ENCODE measurements at regions not wholly inside any gene's neighbourhood (a gene's known extent, or its start where the extent isn't known, plus 50 kb on each side); places are given as distances from the start of the nearest gene placed in this dataset.

DNA sequence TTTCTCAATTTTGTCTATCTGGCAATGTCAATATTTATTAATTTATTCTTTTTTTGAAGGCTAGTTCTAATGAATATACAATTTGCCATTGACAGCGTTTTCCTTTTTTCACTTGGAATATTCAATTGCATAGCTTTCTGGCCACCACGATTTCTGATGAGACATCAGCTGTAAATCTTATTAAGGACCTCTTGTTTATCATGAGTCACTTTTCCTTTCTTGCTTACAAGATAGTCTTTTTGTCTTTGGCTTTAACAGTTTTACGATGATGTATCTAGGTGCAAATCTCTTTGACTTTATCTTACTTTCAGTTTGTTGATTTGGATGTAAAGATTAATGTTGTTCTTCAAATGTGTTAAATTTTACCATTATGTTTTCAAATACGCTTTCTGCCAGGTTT lies 991.6 kb upstream of the SLC10A2 start:
- DNase-seq, result no peak

DNA sequence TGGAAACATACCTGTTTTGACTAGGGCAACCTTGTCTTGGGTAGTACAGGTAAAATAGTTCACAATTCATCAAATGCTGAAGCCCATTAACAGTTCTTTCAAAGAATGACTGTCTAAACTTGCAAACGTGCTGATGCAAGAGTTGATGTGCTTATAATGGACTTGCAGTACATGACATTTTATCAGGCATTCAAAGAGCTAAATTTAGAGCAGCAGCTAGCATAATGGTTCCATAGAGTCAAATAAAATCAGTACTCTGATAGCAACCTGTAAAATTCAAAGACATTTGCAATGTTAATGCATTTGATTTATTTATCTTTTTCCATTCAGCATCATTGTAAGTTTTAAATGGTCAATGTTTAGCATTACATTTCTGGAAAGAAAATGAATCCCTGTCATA lies 979.7 kb upstream of the SLC10A2 start:
- DNase-seq, result no peak

DNA sequence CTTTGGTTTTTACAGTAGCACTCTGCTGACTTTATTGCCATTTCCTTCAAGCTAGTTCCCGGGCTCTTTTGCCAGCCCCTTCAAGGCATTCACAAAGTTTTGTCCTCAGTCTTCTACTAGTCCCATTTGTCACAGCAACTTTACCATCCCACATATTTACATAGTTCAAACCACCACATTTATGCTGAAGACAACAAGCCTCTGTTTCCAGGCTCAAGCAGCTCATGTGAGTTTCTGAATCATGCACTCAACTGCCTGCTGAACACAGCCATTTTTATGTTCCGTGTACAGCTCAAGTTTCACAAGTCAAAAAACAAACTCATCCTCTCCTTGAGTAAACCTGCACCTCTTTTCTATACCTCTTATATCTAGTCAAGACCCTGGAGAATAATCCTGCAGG lies 977.0 kb upstream of the SLC10A2 start:
- DNase-seq, result no peak

DNA sequence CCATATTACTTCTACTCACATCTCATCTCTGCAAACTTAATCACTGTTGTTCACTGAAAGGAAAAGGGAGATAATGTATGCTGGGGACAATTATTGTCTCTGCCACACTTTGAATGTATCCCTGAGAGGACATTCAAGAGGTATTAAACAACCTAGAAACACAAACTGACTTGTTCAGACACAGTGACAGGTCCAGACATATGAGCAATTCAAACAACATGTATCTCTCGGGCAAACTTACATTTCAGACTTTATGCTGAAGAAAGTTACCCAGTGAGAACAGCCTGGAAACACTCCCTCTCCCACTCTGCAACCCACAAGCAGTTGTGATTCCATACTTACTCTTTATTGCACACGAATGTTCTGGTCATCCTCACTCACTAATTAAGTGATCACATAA lies 968.7 kb upstream of the SLC10A2 start:
- DNase-seq, result no peak

DNA sequence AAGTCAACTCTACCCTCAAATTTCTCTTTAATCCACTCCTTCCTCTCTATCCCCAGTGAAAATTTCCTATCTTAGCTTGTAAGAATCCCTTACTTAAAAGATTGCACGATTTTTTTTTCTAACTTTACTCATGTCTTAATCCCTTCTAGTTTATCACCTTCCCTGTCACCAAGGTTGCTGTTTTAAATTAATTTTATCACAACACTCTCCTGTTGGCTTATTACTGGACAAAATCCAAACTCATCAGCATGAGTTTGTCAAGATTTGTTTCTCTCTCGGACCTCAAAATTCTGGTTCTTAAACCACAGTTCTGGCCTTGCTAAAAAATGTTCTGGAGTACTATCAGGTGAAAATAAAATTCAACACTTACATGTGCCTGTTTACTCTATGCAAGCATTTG lies 959.1 kb upstream of the SLC10A2 start:
- DNase-seq, result no peak

DNA sequence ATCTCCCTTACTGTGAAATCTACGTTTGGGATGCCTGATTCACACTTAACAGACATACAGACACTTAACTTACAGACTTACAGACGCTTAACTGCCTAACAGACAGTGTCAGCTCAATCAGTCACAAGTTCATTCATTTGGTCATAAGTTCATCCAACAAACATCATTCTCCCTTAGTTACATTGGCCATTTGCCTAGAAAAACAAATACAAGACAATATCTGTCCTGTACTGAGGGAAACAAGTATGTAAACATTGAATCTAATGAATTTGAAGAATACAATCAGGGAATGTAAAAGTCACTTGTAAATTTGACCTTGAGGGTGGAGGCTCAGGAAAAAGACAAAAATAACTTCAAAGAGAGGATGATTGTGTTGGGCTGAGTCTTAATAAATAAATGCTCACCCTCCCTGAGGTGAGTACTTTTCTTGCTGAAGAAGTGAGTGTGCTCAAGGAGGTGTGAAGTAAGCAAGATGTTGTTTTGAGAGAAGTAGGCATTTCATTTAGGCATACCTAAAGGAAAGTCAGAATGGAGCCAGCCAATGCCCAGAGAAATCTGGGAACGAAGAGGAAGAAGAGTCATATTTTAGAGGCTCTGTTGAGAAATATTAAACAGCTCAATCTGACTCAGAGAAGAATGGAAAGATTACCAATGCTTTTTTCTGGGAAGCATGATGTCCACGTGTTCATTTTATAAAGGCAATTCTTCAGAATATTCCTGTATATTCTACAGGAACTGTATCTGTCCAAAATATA lies 958.4 kb upstream of the SLC10A2 start:
- DNase-seq, result no peak

DNA sequence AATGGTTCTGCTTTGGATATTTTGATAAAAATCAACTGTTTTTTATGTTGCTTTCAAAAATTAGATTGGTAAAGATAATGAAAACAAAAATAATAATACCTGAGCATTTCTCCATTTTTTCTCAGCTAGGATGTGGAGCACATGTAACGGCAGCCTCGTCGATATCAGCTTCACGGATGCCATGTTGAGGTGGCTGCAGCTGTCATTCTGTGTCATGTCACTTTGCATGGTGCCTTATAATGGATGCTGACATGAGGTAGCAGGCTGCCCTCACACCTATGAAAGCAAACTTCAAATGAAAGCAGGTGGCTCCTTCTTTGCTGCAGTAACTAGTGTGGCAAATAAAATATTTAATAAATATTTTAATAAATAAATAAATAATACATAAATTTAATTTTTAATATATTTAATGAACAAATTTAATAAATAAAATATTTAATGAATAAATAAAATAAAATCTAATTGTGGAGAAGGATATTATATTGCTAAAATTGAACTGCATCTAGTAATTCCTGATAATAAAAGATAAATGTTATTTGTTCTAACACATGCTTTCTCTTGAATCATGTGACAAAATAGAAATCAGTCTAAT lies 955.7 kb upstream of the SLC10A2 start:
- no peak for DNase-seq

DNA sequence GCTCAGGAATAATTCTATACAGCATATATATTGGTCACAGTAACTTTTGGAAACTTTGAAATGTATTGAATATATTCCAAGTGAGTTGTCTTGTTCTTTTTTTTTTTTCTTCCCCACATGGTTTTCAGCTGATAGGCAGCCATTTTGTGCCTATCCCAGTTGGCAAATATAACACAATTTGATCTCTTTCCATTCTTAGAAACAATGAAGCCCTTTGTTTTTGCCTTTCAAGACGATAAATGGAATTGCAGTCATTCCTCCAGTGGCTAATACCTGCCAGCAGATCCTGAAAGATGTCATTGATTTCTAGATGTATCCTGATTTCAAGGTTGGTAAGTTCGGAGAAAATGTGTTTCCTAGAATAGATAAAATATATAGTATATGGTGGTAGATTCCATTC lies 951.1 kb upstream of the SLC10A2 start:
- no peak for DNase-seq

DNA sequence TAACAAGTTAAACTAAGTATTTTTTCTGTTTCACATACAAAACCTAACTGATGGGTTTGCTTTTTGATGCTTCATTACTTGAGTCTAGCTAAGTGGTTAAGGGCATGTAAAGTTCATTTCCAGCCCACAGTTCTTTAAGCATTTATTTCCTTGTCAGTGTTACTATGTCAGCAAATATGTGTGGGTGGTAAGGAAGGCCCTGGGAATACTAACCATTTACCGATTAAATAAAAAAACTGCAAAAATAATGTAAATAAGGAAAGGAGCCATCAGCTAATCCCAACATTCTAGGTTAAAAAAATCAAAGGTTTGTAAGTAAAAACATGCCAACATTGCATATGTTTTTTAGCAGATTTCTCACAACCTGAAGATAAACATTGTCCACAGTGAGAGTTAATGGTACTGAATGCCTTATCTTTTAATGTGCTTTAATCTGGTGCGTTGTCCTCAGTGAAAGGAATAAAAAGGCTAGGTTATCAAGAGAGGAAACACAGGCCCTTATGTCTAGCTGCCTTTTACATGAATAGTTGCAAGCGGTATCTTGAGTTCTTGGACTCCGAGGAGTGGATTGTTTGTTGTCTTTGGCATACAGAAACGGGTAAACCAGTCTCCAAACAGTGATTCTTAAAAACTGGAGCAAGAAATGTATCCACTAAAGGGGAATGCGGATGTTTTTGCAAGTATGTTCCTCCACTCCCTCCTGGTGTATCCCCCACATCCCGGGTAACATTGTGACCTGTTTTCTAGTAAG lies 949.6 kb upstream of the SLC10A2 start:
- DNase-seq, result no peak

DNA sequence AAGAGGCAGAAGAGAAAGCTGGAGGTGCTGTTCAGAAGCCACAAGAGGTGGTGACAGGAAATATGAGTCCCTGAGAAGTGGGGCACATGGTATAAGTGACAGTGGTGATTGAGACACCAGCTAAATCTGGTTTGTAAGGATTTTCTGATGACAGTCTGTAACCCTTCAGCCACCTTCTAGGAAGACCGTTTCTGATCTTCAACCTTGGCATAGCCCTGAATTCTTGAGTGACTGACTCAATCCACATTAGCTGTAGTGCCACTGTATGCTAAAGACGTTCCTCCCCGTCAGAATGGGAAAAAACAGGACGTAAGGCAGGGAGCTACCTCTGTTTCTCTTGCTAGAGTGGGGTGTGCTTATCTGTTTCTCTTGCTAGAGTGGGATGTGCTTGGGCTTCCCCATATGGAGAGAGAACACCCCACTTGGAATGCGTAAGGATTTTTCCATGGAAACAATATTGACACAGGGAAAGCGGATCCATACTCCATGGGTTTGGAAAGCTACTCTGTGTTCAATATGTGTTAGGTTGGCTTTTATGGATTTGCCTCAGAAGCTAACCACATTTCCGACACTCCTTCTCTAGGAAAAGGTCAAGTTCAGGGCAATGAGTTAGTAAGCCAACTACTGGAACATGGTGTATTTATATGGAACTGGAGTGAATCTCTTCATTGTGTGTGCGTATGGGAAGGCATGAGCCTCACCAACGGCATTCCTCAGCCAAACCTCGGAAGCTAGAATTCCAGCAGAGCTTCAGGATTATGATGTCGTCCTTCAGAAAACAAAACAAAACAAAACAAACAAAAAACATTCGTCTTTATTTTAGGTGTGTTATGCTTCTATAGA lies 948.8 kb upstream of the SLC10A2 start:
- DNase-seq, result no peak

DNA sequence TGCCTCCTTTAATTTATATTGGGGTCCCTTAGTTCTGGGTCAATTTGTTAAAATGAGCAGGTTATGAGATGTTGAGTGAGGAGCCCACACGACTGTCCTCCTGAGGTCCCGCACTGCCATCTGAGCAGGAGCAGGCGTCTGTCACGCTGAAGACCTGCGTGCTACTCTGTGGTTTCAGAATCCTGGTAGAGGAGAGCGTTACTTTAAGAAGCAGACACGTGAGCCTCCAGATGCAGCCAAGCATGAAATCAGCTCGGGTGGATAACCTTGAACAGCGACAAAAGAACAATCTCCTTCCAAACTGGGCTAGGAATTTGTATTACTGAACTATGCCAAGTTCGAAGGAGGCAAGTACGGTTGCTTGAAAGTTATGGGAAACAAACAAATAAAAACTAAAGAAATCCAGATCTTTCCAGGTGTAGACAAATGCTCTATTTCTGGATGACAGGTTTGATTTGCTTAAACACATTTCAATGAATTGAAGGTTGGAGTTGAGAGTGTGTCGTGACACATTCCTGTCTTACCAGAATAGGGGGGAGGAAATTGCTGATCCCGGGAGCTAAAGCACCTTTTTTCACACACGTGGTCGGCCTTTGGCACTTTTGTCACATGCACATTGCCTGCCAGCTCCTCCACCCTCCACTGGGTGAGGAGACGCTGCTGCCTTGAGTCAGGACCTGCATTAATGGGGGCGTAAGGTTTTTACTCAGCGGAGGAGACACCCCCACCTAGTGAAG lies 945.5 kb upstream of the SLC10A2 start:
- no peak for DNase-seq

DNA sequence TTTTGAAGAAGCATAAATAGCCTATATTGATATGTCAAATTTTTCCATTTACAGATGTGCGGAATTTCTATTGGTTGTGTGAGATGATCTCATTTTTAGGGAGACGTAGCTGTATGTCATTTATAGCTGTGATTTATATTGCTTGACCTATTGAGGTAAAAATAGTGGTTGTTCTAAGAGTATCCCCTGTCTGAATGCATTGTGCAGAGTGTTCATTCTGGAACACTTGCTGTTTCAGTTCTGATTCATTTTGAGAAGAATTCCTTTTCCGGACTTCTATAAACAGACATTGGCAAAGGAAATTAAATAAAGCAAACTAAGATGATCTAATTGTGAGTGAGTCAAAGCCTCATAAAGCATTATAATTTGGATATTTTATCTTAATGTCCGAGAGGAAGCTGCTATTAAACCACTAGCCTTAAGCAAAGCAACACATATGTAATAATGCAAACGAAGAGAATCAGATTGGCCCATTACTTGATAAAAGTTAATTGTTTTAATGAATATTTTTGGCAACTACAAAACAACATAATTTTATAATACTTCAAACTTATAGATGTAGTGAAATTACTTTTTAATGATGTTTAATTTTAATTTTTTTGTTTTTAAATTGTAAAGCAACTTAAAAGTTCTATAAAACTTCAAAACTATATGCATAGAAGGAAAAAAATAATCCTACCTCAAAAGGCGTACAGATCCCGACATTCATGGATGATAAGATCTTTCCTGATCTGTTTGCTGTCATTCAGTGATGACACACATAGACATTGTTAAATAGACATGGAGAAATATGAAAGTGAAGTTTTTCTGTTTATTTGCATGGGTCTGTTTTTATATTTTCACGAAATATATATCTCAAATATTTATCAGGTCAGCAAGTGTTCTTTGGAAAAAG lies 942.6 kb upstream of the SLC10A2 start:
- no peak for DNase-seq

DNA sequence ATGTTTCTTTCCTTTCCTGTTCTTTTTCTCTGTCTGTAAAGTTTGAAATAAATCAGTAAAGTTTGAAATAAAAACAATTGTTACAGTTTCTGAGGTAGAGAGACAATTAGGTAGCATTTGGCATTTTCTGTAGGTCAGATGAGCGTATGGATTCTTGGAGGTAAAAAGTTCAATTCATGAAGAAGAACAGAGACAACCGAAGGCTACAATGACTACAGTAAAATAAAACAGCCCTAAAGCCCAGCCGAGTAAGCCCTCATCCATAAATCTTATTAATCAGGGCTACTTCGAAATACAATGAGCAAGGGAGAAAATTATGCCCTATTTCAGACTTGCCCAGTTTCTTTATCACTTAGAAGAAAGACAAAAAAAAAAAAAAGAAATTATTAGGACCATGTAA lies 941.9 kb upstream of the SLC10A2 start:
- DNase-seq, result no peak

DNA sequence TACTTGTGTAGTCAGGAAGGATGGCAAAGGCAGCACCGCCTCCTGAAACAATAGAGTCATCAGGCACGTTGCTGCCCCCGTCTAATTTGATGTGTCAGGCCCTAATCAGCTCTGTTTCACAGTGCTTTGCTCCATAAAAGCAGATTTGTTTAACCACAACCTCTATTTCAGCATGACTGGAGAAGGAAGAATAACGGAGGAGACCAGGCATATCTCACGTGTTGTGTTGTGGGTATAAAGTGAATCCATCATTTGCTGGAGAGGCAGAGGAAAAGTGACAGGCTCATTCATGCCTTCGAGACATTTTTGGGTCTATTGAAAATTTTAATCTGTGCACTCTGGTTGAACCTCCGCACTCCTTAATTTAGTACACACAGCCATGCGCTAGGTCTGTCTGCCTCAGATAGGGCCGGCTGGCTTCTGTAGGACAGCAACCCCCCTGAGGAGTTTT lies 940.4 kb upstream of the SLC10A2 start:
- DNase-seq, result no peak

DNA sequence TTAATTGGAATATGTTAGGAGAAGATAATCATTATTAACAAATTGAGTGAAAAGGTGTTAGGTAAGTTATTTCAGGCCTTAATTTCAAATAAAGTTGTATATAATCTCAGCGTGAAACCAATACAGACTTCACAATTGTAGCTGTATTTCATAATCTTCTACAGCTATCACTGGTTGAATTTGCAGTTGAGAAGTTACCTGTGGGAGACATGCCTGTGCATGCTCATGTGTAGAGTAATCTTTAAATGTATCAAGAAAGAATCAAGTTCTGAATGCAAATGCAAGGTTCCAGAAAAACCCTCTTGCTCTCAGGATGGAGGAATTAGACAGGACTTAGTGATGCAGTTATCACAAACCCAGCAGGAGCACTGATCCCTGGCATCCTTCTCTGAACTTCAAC lies 938.4 kb upstream of the SLC10A2 start:
- DNase-seq, result no peak

DNA sequence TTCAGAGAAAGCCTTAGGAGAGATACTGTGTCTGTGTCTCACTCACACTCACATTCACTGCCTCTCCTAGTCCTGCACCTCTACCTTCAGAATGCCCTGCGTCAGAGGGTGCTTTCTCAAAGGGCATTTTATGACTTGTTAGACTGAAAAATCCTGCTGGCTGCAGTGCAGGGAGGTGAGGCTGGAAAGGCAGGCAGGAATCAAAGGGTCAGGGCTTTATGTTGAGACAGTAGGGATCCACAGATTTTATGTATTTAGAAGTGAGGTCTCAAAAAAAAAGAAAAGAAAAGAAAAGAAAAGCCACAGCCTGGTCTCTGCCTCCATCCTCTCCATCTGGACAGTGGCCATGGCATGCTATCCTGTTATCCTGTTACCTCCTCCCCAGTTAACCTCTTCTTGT lies 936.0 kb upstream of the SLC10A2 start:
- no peak for DNase-seq

DNA sequence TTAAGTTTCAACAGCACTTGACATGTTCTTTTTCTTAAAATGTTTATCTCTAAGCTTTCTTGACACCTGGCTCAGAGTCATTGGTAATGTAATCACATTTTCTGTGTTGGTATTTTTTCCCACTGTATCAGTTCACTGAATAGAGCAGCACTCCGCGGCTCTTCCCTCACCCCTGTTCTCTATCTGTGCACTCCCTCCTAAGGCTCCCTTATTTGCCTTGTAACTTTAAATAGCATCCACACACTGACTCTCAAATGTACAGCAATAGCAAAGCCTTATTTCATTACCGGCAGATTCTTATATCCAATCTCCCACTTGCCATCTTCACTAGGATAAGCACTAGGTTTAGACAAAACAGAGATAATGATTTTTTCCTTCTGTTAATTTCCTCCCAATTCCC lies 935.5 kb upstream of the SLC10A2 start:
- no peak for DNase-seq

DNA sequence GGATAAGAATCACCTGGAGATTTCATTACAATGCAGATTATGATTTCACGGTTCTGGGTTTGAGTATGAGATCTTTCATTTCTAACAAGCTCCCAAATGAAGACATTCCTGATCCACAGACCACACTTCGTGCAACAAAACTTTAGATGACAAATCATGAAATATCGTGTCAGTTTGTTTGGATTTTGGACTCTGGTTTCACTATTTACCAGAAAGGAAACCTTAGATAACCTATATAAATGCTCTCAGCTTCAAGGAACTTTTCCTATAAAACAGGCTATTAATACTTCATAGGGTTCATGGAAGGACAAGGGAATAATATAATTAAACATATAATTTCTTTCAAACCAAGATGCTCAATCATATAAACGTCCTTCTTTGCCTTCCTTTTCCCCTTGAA lies 930.5 kb upstream of the SLC10A2 start:
- no peak for DNase-seq

DNA sequence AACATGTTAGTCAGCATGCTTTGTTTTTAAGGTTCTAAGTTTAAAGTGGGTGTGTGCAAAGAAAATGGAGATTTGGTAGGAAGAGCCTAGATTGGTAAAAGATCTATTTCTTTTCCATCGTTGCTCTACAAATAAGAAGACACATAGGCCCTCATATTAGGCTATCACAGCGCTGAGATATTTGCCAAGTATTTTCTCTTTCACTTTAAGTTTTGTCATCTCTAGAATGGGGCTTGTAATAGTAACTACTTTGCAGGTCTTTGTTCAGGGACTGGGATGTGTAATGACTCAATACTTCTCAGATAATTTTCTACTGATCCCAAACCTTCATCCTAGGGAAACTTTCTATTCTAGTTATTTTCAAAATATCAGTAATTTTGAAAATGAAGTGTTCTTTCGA lies 917.7 kb upstream of the SLC10A2 start:
- no peak for DNase-seq

DNA sequence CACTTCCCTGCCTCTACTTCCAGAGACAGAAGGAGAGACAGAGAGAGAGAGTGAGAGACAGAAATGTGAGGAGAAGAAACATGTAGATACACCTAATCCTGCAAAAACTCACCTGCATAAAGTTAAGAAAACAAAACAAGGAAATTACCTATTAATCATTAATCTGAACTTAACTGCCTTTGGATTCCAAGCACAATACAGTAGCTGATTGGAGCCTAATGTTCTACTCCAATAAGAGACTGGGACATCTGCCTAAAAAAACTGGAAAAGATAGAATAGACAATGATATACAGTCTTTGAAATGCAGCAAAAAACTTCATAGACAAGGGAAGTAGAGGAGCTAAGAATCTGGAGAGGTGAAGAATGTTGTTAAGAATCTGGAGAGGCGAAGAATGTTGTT lies 910.2 kb upstream of the SLC10A2 start:
- DNase-seq, result no peak

DNA sequence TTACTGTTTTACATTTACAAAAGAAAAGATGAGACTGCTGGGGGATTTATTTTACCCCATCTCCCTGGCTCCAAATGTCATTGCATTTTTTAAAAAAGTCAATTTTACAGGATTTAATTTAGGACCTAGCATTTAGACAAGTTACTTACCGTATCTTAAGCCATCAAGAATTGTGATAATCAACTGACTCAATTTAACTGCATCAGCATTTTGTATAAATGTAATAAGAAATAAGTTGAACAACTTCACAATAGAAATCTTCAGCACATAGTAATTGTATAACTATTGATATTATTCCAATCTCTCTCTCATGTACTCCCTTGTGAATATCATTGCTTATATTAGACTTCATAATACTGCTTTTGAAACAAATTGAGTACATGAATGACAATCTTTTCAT lies 907.5 kb upstream of the SLC10A2 start:
- no peak for DNase-seq
